HepG2 (cell line): ENCODE measurements at regions not wholly inside any gene's neighbourhood (a gene's known extent, or its start where the extent isn't known, plus 50 kb on each side); places are given as distances from the start of the nearest gene placed in this dataset.

Experiments
- CTCF ChIP-seq: sonication (generic); formaldehyde crosslinking; IDR thresholded peaks from 2 replicates; pipeline ENCODE4 v1.5.0; 2020; ENCODE audit warnings: mild to moderate bottlenecking, missing genetic modification reagents, moderate library complexity
- POLR2A ChIP-seq, 2 experiments: IDR thresholded peaks; 2 replicates each; pipeline ENCODE4 v1.6.1; 2011; ENCODE audit warnings: low read depth in 2 of 2, low read length in 2 of 2, mild to moderate bottlenecking in 1 of 2, moderate library complexity in 1 of 2; ENCODE audit not compliant: insufficient read depth in 1 of 2
- POLR2AphosphoS5 ChIP-seq: IDR thresholded peaks from 2 replicates; pipeline ENCODE4 v1.6.1; 2012; ENCODE audit warnings: low read depth, low read length
- ZNF18 ChIP-seq: sonication (generic); formaldehyde crosslinking; IDR thresholded peaks from 2 replicates; pipeline ENCODE4 v1.8.0; 2022; ENCODE audit warnings: mild to moderate bottlenecking, missing genetic modification reagents; ENCODE audit not compliant: insufficient replicate concordance

GRCh38 chr12:19915392-19916195, 452.7 kb upstream of the PDE3A start:
- peak; percentile 28 for TF ChIP-seq CTCF (CRISPR knock-in tag)
- TF ChIP-seq ZNF18: no peak
- no peak for TF ChIP-seq POLR2A (IDR thresholded peaks at IDR 0.05; ENCODE audit: insufficient read depth in 1 of 2, low read depth in 2 of 2, low read length in 2 of 2)
- TF ChIP-seq POLR2AphosphoS5: no peak
